Tibial nerve (tissue), 4 donors: ENCODE measurements at regions not wholly inside any gene's neighbourhood (a gene's known extent, or its start where the extent isn't known, plus 50 kb on each side); places are given as distances from the start of the nearest gene placed in this dataset.

Experiments used
- CTCF ChIP-seq, 5 experiments: fragments of 200-600 bp in 3 of 5; fragments of 450-650 bp in 2 of 5; sonication (generic) in 3 of 5; IDR thresholded peaks; one replicate each; pipeline ENCODE4 v1.5.1; 2016 to 2019; ENCODE audit warnings: antibody characterized with exemption in 5 of 5, mild to moderate bottlenecking in 3 of 5, moderate library complexity in 2 of 5
- EP300 ChIP-seq, 2 donors: sonication (generic); formaldehyde crosslinking; IDR thresholded peaks; one replicate each; pipeline ENCODE4 v1.6.1; 2017; ENCODE audit warnings: antibody characterized with exemption in 2 of 2, mild to moderate bottlenecking in 1 of 2

- TF ChIP-seq CTCF (IDR thresholded peaks at IDR 0.05) (no peak), EP300 (IDR thresholded peaks at IDR 0.05) (no peak)
Observed at GRCh38 chr2:15744820-15745219, 153.2 kb downstream of the DDX1 start.
